ENCODE measurements at regions not wholly inside any gene's neighbourhood (a gene's known extent, or its start where the extent isn't known, plus 50 kb on each side); places are given as distances from the start of the nearest gene placed in this dataset.
"Not testable (repeated sequence)": the region's sequence is repeated elsewhere in the genome, so short reads cannot be mapped to it uniquely, and the experiment has no call there.

DNA sequence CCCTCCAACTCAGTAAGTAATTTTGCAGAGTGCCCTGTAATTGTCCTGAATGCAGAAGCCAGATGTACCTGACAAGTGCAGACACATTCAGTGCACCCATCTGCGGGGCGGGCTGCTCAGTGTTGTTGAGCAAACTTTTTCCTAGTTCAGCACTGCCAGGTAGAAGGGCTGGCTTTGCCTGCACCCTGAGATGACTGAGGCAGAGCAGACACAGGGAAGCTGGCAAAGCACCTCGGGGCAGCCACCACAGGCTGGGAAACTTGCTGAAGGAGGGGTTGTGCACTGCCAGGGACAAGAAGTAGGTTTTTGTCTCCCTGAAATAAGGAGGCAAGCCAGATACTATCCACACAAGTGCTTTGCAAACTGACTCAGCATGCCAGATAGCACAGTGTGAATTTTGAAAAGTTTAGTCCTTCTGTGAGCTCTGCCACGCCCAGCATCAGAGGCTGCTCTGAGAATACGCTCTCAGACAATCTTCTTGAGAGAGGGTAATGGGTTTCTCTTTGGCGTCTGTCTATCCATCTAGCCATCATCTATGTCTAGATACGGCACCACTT, 62.3 kb downstream of the SOWAHC start:
- Histone ChIP-seq H3K9me3 (no peaks in the 10 kb centered on the region), H3K4me1 (peaks cover 16 to 67% (median 56%) of the 10 kb centered on the region in 4 donors), H3K27me3 (no peaks in the 10 kb centered on the region), H3K36me3 (no peaks in the 10 kb centered on the region), H3K27ac (peak overlapping the region; percentile 82 to 87 (median 84)), H3K4me3 (no peak overlapping the region)
- in situ Hi-C loops (cut with MboI; ENCODE audit: low pct_ligation_motif_present in 1 of 4, low pct_unique_long_range_greater_than_20kb in 1 of 4, low sequenced_read_pairs in 3 of 4), result no loop called here
- TF ChIP-seq EP300 (IDR thresholded peaks at IDR 0.05; ENCODE audit: low read depth), result no peak
- no peak for TF ChIP-seq POLR2A (IDR thresholded peaks at IDR 0.05)
- TF ChIP-seq POLR2AphosphoS5 (IDR thresholded peaks at IDR 0.05), result no peak
- TF ChIP-seq CTCF (IDR thresholded peaks at IDR 0.05), result no peak
- WGBS, 2 donors (ENCODE audit: low coverage in 1 of 2), result 73 to 74% methylated on average over 4 to 7 of the region's 7 CpGs
- no peak for DNase-seq
- intact Hi-C loops (cut with DNase I; ENCODE audit: low total_unique reads), result no loop called here

GRCh38 chr2:109677121-109677731, 63.1 kb downstream of the SOWAHC start:
- DNase-seq; H3K4me3 ChIP-seq; H3K9me3 ChIP-seq; in situ Hi-C loops (cut with MboI; ENCODE audit: low pct_ligation_motif_present in 1 of 4, low pct_unique_long_range_greater_than_20kb in 1 of 4, low sequenced_read_pairs in 3 of 4); H3K36me3 ChIP-seq; intact Hi-C loops (cut with DNase I; ENCODE audit: low total_unique reads); H3K27me3 ChIP-seq: not testable (repeated sequence)
- WGBS, 2 donors (ENCODE audit: low coverage in 1 of 2), result 50 to 65% methylated on average over 1 to 7 of the region's 7 CpGs
- Histone ChIP-seq H3K4me1 (peaks cover 16 to 67% (median 56%) of the 10 kb centered on the region in 4 donors), H3K27ac (peak overlapping the region in 3 of 4 donors; percentile 82 to 87 (median 86))

DNA sequence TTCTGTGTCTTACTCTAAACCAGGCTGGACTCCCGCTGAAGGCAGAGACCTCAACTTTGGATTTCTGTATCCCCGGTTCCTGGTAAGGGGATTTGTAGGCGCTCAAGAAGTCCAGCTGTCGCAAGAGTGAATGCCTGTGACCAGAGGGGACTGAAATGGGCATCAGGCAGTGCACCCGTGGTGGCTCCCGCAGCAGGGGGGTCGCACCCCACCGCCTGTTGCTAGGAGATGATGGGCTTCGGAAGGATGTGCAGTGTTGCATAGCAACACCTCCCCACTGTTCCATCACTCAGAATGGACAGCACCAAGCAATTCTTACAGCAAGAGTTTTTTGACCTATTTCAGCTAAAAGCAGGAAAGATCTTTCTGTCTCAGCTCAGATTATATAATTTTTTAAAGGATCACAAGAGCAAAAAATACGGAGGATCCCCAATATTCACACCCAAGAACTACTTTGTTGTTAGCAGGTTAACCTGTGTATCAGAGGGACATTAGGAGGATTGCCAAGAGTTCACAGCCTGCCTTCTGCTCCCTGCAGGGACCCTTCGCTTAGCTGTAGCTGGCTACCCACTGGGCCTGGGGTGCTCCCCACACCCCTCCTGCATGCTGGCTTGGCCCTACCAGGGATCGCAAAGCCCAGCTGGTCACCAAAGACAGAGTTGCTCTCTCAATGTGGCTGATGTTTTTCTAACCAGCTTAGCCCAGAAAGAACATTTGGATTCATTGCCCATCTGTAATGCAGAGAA, 63.8 kb downstream of the SOWAHC start:
- no peaks in the 10 kb centered on the region for H3K9me3 ChIP-seq
- 40 to 88% methylated on average over 2 to 12 of the region's 12 CpGs for WGBS, 2 donors (ENCODE audit: low coverage in 1 of 2)
- H3K4me1 ChIP-seq, result peaks cover 16 to 67% (median 56%) of the 10 kb centered on the region in 4 donors
- H3K36me3 ChIP-seq, result no peaks in the 10 kb centered on the region
- no peak overlapping the region for H3K4me3 ChIP-seq
- in situ Hi-C loops (cut with MboI; ENCODE audit: low pct_ligation_motif_present in 1 of 4, low pct_unique_long_range_greater_than_20kb in 1 of 4, low sequenced_read_pairs in 3 of 4) (no loop called here), intact Hi-C loops (cut with DNase I; ENCODE audit: low total_unique reads) (no loop called here)
- no peak for DNase-seq
- peak overlapping the region; percentile 52 to 87 (median 74) for H3K27ac ChIP-seq
- TF ChIP-seq EP300 (IDR thresholded peaks at IDR 0.05; ENCODE audit: low read depth), result no peak
- no peak for TF ChIP-seq POLR2AphosphoS5 (IDR thresholded peaks at IDR 0.05)
- no peak for TF ChIP-seq POLR2A (IDR thresholded peaks at IDR 0.05)
- no peak for TF ChIP-seq CTCF (IDR thresholded peaks at IDR 0.05)
- no peaks in the 10 kb centered on the region for H3K27me3 ChIP-seq

GRCh38 chr2:109678724-109679201, 64.6 kb downstream of the SOWAHC start:
- intact Hi-C loops (cut with DNase I; ENCODE audit: low total_unique reads); in situ Hi-C loops (cut with MboI; ENCODE audit: low pct_ligation_motif_present in 1 of 4, low pct_unique_long_range_greater_than_20kb in 1 of 4, low sequenced_read_pairs in 3 of 4): not testable (repeated sequence)

DNA sequence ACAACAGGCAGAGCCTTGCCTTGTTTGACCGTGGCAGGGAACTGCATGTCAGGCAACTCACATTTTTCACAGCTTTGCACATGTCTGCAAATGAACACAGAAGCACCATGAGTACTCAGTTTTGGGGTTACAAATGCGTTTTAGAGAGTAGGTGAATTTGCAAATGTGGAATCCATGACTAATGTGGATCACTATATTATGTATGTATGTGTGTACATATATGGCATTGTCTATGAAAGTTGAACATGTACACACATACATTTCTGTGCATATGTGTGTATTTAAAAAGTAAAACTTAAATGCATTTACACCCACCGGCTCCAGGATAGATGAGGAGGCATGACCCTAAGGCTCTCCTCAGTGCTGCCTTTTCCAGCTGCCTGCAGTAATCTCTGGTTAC, 65.1 kb downstream of the SOWAHC start:
- peak overlapping the region; percentile 52 to 82 (median 61) for H3K27ac ChIP-seq
- 80 to 86% methylated on average over 1 to 3 of the region's 3 CpGs for WGBS, 2 donors (ENCODE audit: low coverage in 1 of 2)
- no peak for DNase-seq
- no peaks in the 10 kb centered on the region for H3K36me3 ChIP-seq
- TF ChIP-seq POLR2AphosphoS5 (IDR thresholded peaks at IDR 0.05), result no peak
- no peaks in the 10 kb centered on the region for H3K27me3 ChIP-seq
- peaks cover 16 to 65% (median 56%) of the 10 kb centered on the region in 4 donors for H3K4me1 ChIP-seq
- no peak overlapping the region for H3K4me3 ChIP-seq
- in situ Hi-C loops (cut with MboI; ENCODE audit: low pct_ligation_motif_present in 1 of 4, low pct_unique_long_range_greater_than_20kb in 1 of 4, low sequenced_read_pairs in 3 of 4), result no loop called here
- no peaks in the 10 kb centered on the region for H3K9me3 ChIP-seq
- intact Hi-C loops (cut with DNase I; ENCODE audit: low total_unique reads), result no loop called here

More at GRCh38 chr2:109678724-109679201, 64.6 kb downstream of the SOWAHC start:
- not testable (repeated sequence) for H3K27me3 ChIP-seq, H3K9me3 ChIP-seq, H3K4me3 ChIP-seq, H3K36me3 ChIP-seq
- WGBS, 2 donors (ENCODE audit: low coverage in 1 of 2), result 75% methylated on average over 10 of the region's 10 CpGs; no CpG with 5 or more reads in 1 of the 2 donors
- Histone ChIP-seq H3K27ac (peak overlapping the region; percentile 52 to 82 (median 61)), H3K4me1 (peaks cover 16 to 67% (median 56%) of the 10 kb centered on the region in 4 donors)
- DNase-seq, result peak; percentile 46

All from transverse colon (tissue), 4 donors.